Tibial nerve (tissue), 4 donors: ENCODE measurements at regions not wholly inside any gene's neighbourhood (a gene's known extent, or its start where the extent isn't known, plus 50 kb on each side); places are given as distances from the start of the nearest gene placed in this dataset.

Experiments
- CTCF ChIP-seq, 5 experiments: fragments of 200-600 bp in 3 of 5; fragments of 450-650 bp in 2 of 5; sonication (generic) in 3 of 5; IDR thresholded peaks; one replicate each; pipeline ENCODE4 v1.5.1; 2016 to 2019; ENCODE audit warnings: antibody characterized with exemption in 5 of 5, mild to moderate bottlenecking in 3 of 5, moderate library complexity in 2 of 5
- EP300 ChIP-seq, 2 donors: sonication (generic); formaldehyde crosslinking; IDR thresholded peaks; one replicate each; pipeline ENCODE4 v1.6.1; 2017; ENCODE audit warnings: antibody characterized with exemption in 2 of 2, mild to moderate bottlenecking in 1 of 2
- POLR2A ChIP-seq, 2 donors: fragments of 450-650 bp; IDR thresholded peaks; one replicate each; pipeline ENCODE4 v1.6.1; 2017; ENCODE audit warnings: antibody characterized with exemption in 2 of 2, mild to moderate bottlenecking in 2 of 2, moderate library complexity in 2 of 2

GRCh38 chr5:8615142-8615858, 746.4 kb downstream of the MTRR start:
- TF ChIP-seq CTCF (IDR thresholded peaks at IDR 0.05), result no peak
- TF ChIP-seq POLR2A (IDR thresholded peaks at IDR 0.05), result no peak
- no peak for TF ChIP-seq EP300 (IDR thresholded peaks at IDR 0.05)
